ENCODE measurements at regions not wholly inside any gene's neighbourhood (a gene's known extent, or its start where the extent isn't known, plus 50 kb on each side); places are given as distances from the start of the nearest gene placed in this dataset.

GRCh38 chr10:131824371-131825149, 76.2 kb upstream of the PPP2R2D start:
- no peak for ATAC-seq

DNA sequence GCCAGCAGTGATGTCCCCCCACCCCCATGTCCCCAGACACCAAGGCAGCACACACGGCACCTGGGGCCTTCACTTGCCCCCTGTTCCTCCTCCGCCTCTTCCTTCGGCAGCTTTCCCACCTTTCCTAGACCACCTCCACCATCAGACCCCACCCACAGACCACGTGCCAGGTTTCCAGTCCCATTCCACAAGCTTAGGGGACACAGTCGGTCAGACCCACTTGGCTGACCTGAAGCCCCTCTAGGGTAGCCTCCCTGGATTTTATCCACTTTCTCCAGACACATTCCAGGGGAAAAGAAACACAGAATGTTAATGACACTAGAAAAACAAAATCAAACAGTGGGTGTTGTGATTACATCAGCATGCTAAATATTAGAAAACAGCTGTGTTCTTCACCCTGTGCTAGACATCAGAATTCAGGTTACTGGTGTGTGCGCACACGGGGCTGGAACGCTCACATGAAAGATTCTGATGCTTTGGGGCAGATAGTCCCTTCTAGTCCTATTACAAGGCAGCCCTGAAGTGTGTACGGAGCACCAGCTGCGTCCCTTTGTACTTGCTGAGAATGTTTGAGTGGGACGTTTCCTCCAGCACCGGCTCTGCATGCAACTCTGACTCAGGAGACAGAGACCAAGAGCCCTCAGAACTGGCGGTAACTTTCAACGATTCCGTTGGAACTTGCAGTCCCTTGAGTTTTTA, 75.5 kb upstream of the PPP2R2D start:
- H3F3A ChIP-seq (ENCODE audit: low read length, unreplicated experiment), result no peaks in the 10 kb centered on the region
- H3K27me3 ChIP-seq (ENCODE audit: low read length), result 0 out of 2 replicates have a peak, but pooled peaks cover 13% of the 10 kb centered on the region
- H3K4me1 ChIP-seq (ENCODE audit: insufficient read depth, low read length), result no peaks in the 10 kb centered on the region
- DNase-seq, result no peak
- no peaks in the 10 kb centered on the region for H3K9me2 ChIP-seq (replicated peaks; ENCODE audit: low read length)
- no TSS peak for BruUV-seq (replicated peaks)
- TF ChIP-seq EZH2phosphoT487 (IDR thresholded peaks at IDR 0.05; ENCODE audit: borderline replicate concordance, low read length) (no peak), CTCF (conservative IDR thresholded peaks at IDR 0.05; ENCODE audit: low read depth, low read length) (no peak), EZH2 (IDR thresholded peaks at IDR 0.05; ENCODE audit: low read length, unreplicated experiment) (no peak)
- ATAC-seq, result no peak
- H3K36me3 ChIP-seq (ENCODE audit: low read depth, low read length), result no peaks in the 10 kb centered on the region
- no peaks in the 10 kb centered on the region for H3K79me2 ChIP-seq (ENCODE audit: low read length)
- intact Hi-C loops (cut with micrococcal nuclease), result no loop called here
- no peaks in the 10 kb centered on the region for H3K9me3 ChIP-seq (ENCODE audit: low read length)
- no peak overlapping the region for H2AFZ ChIP-seq (ENCODE audit: low read length)
- no peaks in the 10 kb centered on the region for H4K20me1 ChIP-seq (ENCODE audit: low read length)
- no peak overlapping the region for H3K9ac ChIP-seq (ENCODE audit: low read length)
- H3K4me3 ChIP-seq (ENCODE audit: low read length), result no peak overlapping the region
- POLR2A ChIA-PET (ENCODE audit: unreplicated experiment), result no interaction called here
- CTCF ChIA-PET, result no interaction called here
- no peak overlapping the region for H3K4me2 ChIP-seq (ENCODE audit: low read length)
- no peak overlapping the region for H3K27ac ChIP-seq (ENCODE audit: low read length)

More at GRCh38 chr10:131824371-131825149, 76.2 kb upstream of the PPP2R2D start:
- no peaks in the 10 kb centered on the region for H3K4me1 ChIP-seq (ENCODE audit: insufficient read depth, low read length)
- TF ChIP-seq EZH2 (IDR thresholded peaks at IDR 0.05; ENCODE audit: low read length, unreplicated experiment) (no peak), EZH2phosphoT487 (IDR thresholded peaks at IDR 0.05; ENCODE audit: borderline replicate concordance, low read length) (no peak), CTCF (conservative IDR thresholded peaks at IDR 0.05; ENCODE audit: low read depth, low read length) (no peak)
- no peaks in the 10 kb centered on the region for H3K9me2 ChIP-seq (replicated peaks; ENCODE audit: low read length)
- no peak overlapping the region for H3K4me3 ChIP-seq (ENCODE audit: low read length)
- ChIA-PET CTCF (no interaction called here), POLR2A (ENCODE audit: unreplicated experiment) (no interaction called here)
- H3K79me2 ChIP-seq (ENCODE audit: low read length), result no peaks in the 10 kb centered on the region
- no peak overlapping the region for H3K4me2 ChIP-seq (ENCODE audit: low read length)
- DNase-seq, result no peak
- no peaks in the 10 kb centered on the region for H4K20me1 ChIP-seq (ENCODE audit: low read length)
- H3K27ac ChIP-seq (ENCODE audit: low read length), result no peak overlapping the region
- H3K9me3 ChIP-seq (ENCODE audit: low read length), result no peaks in the 10 kb centered on the region
- BruUV-seq (replicated peaks), result no TSS peak
- 0 out of 2 replicates have a peak, but pooled peaks cover 16% of the 10 kb centered on the region for H3K27me3 ChIP-seq (ENCODE audit: low read length)
- intact Hi-C loops (cut with micrococcal nuclease), result no loop called here
- H2AFZ ChIP-seq (ENCODE audit: low read length), result no peak overlapping the region
- no peaks in the 10 kb centered on the region for H3K36me3 ChIP-seq (ENCODE audit: low read depth, low read length)
- no peaks in the 10 kb centered on the region for H3F3A ChIP-seq (ENCODE audit: low read length, unreplicated experiment)
- no peak overlapping the region for H3K9ac ChIP-seq (ENCODE audit: low read length)
